Nucleus accumbens (tissue), 56 donors: ENCODE measurements at regions not wholly inside any gene's neighbourhood (a gene's known extent, or its start where the extent isn't known, plus 50 kb on each side); places are given as distances from the start of the nearest gene placed in this dataset.

Source experiments
- DNase-seq, 56 donors: peaks; one replicate each; lab custom pipeline; 2025; lab: John Stamatoyannopoulos, UW

- DNase-seq = no peak
These were observed 203.1 kb downstream of the RAB38 start for GRCh38 chr11:87972133-87972532.

DNA sequence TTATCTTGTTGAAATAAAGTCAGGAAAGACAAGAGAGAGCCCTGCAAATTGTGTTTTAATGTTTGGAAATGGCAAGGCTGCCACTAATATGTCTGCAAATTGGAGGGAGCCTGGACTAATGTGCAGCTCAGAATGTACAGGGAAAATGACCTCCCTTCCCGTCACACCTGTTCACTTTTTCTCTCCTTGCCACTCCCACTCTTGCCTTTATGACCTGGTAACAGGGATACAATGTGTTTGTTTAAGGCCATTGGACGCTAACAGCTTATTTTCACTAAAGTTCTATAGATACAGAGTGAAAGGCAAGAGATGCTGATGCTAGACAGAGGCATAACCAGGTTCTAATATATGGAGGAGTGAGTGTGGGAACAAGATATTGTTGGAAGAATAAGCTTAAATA is 203.9 kb downstream of the RAB38 start:
- no peak for DNase-seq

DNA sequence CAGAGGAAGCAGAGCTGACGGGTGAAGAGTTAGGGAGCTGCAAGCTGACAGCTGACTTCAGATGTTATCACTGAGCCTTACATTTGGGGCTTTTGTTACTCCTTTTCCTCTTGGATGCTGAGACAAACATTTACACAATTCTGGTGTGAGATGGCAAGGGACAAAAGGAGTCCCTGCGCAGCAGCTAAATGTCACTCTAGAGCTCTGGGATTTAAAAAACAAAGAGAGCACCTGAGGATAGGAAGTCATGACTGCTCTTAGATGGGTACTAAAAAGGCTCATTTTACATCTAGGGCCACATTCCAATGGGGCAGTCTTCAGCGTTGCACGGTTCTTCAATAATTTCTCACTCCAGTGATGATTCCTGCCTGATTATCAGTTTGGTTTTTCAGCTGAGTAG is 204.5 kb downstream of the RAB38 start:
- no peak for DNase-seq

GRCh38 chr11:87967459-87967858 is 207.8 kb downstream of the RAB38 start:
- DNase-seq = no peak

GRCh38 chr11:87966694-87967093 is 208.5 kb downstream of the RAB38 start:
- DNase-seq = no peak

DNA sequence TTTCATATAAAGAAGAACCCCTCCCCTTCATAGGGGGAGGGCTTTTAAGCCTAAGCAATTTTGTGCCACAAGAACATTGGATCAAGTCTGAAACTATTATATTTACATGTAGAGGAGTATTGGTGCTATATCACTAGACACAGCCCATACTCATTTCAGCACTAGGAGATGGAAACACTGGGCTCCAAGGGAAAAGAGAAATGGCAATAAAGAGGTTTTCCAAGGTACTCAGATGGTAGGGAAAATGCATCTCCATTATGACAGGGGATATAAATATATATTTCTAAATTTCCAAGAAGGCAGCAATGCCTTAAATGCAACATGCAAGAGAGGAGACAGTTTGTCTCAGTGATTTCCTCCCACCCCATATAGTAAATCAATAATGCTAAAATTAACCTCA is 209.0 kb downstream of the RAB38 start:
- DNase-seq = no peak

GRCh38 chr11:87961606-87962005 is 213.6 kb downstream of the RAB38 start:
- DNase-seq = no peak

DNA sequence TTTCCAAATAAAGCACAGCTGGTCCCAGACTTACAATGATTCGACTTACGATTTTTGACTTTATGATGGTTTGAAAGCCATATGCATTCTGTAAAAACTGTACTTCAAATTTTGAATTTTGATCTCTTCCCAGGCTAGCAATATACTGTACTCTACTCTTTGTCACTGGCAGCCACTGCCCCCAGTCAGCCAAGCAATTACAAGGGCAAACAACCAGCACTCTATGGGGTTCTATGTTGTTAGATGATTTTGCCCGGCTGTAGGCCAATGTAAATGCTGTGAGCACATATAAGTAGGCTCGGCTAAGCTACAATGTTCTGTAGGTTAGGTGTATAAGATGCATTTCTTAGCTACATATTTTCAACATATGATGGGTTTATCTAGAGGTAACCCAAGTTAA is 217.3 kb downstream of the RAB38 start:
- DNase-seq = no peak

GRCh38 chr11:87954476-87954875 is 220.8 kb downstream of the RAB38 start:
- no peak for DNase-seq

- no peak for DNase-seq
These were observed 232.5 kb downstream of the RAB38 start for GRCh38 chr11:87942786-87943185.

- no peak for DNase-seq
These were observed 241.1 kb downstream of the RAB38 start for GRCh38 chr11:87934182-87934581.

GRCh38 chr11:87926250-87926970 is 248.8 kb downstream of the RAB38 start:
- no peak for DNase-seq

- no peak for DNase-seq
These were observed 251.1 kb downstream of the RAB38 start for GRCh38 chr11:87924125-87924524.

- DNase-seq = no peak
These were observed 258.1 kb downstream of the RAB38 start for GRCh38 chr11:87917111-87917510.

GRCh38 chr11:87909178-87909577 is 266.1 kb downstream of the RAB38 start:
- DNase-seq = no peak

- no peak for DNase-seq
These were observed 267.2 kb downstream of the RAB38 start for GRCh38 chr11:87908086-87908485.

DNA sequence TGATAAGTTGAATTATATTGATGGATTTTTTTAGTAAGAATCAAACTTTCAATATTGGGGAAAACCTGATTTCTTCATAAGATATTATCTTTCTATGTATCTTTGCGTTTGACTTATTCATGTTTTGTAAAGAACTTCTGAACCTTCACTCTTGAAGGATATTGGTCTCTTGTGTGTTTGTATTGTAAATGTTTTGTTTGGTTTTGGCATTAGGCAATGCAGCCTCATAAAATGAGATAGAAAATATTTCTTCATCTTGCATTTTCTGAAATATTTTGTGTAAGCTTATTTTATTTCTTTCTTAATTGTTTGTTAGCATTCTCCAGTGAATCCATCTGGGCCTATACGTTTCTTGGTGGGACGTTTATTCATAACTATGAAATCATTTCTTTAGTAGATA is 271.9 kb downstream of the RAB38 start:
- DNase-seq = no peak

GRCh38 chr11:87901341-87901740 is 273.9 kb downstream of the RAB38 start:
- no peak for DNase-seq

- DNase-seq = no peak
These were observed 277.3 kb downstream of the RAB38 start for GRCh38 chr11:87897921-87898320.

- DNase-seq = no peak
These were observed 278.2 kb downstream of the RAB38 start for GRCh38 chr11:87897071-87897470.

DNA sequence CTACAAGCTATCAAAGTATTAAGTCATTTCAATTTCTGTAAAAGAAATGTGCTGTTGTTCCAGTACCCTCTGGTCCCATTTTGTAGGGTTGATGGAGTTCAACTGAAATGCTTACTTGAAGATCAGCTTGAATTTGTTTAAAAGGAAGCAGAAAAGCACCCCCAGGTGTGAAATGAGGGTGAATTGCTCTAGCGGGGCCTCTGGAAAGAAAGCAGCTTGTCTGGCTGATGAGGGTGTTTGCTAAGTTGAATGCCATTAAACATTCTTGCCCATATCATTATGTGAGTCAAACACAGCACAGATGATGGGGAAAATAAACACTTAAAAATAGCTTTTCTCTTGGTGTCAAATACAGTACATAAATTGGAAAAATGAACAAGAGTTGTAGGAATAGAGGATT is 280.3 kb downstream of the RAB38 start:
- DNase-seq = no peak

GRCh38 chr11:87892291-87892690 is 283.0 kb downstream of the RAB38 start:
- no peak for DNase-seq

GRCh38 chr11:87889126-87889525 is 286.1 kb downstream of the RAB38 start:
- DNase-seq = no peak
